GM12873 (cell line): ENCODE measurements at regions not wholly inside any gene's neighbourhood (a gene's known extent, or its start where the extent isn't known, plus 50 kb on each side); places are given as distances from the start of the nearest gene placed in this dataset.

Source experiments
- TF ChIP-seq, protein P1 (sequence below): IDR thresholded peaks from 2 replicates; pipeline ENCODE4 v1.5.1; 2012; ENCODE audit warnings: low read depth, mild to moderate bottlenecking, moderate library complexity, low read length, control low read depth; ENCODE audit not compliant: insufficient read depth; ENCODE audit errors: missing control alignments

DNA sequence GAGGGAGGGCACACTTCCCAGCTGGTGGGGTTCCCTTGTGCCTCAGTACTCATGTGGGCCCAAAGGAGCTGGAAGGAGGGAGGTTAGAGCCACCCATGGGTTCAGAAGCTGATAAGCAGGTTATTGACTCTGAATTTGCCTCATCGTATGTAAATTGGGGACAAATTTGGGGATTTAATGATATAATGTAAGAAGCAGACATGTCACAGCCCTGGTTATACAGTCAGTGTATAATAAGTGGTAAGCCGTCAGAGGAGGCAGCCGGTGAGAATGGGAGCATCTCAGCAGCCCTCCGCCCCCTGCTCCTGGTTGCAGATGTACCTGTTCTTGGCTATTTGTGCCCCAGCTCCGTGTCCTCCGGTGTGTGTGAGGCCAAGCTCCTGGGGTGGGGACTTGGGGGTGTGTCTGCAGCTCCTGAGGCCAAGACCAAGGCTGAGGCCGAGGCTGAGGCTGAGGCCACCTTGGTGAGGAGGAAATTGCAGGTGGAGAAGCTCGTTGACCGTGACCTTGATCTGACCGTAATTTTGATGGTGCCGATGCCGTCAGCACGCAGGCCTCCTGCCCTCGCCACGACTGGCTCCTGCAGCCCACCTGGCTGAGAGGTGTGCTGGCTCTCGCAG lies 288.1 kb downstream of the SEC14L1 start:
- TF ChIP-seq, protein P1, sequence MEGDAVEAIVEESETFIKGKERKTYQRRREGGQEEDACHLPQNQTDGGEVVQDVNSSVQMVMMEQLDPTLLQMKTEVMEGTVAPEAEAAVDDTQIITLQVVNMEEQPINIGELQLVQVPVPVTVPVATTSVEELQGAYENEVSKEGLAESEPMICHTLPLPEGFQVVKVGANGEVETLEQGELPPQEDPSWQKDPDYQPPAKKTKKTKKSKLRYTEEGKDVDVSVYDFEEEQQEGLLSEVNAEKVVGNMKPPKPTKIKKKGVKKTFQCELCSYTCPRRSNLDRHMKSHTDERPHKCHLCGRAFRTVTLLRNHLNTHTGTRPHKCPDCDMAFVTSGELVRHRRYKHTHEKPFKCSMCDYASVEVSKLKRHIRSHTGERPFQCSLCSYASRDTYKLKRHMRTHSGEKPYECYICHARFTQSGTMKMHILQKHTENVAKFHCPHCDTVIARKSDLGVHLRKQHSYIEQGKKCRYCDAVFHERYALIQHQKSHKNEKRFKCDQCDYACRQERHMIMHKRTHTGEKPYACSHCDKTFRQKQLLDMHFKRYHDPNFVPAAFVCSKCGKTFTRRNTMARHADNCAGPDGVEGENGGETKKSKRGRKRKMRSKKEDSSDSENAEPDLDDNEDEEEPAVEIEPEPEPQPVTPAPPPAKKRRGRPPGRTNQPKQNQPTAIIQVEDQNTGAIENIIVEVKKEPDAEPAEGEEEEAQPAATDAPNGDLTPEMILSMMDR, result no peak

- TF ChIP-seq, protein P1, result no peak
These were observed 288.7 kb downstream of the SEC14L1 start for GRCh38 chr17:77429369-77429968.

DNA sequence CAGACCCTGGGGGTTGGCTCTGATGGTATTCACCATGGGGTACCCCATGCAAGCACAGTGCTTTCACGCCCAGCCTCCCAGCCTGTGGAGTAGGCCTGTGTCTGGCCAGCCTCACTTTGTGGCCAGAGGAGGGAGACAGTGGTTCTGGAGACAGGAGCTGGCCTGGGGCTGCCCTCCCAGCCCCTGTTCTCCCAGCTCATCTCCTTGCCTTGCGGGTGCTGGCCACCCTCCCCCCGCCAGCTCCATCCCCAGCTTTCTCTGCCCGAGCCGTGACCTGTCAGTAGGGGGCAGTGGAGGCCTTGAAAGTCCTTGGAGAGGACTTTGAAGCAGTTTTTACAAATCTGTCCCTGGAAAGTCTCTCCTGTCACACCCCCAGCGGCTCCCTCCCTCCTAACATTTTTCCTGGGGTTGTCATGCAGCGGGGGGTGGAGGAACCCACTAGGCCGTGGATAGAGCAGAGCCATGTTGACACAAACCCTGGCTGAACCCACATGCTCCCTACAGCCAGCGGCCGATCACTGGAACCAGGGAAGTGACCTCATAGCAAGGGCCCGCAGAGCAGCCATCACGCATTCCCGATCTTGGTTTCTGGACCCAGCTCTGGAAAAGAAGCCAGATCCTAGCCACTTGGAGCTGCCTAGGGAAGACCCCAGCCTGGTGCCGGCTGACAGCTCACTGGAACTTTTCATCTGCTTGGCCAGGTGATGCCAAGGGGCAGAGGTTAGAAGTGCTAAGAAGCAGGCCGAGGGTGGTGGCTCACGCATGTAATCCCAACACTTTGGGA lies 289.4 kb downstream of the SEC14L1 start:
- TF ChIP-seq, protein P1, result peak; percentile 82

- TF ChIP-seq, protein P1, result no peak
These were observed 291.4 kb downstream of the SEC14L1 start for GRCh38 chr17:77432034-77432661.

- TF ChIP-seq, protein P1, result no peak
These were observed 292.0 kb downstream of the SEC14L1 start for GRCh38 chr17:77432742-77433141.

GRCh38 chr17:77433385-77434135 lies 292.8 kb downstream of the SEC14L1 start:
- TF ChIP-seq, protein P1, result no peak
